PFSK-1 (cell line): ENCODE measurements at regions not wholly inside any gene's neighbourhood (a gene's known extent, or its start where the extent isn't known, plus 50 kb on each side); places are given as distances from the start of the nearest gene placed in this dataset.

Experiments
- POLR2AphosphoS5 ChIP-seq: IDR thresholded peaks from 2 replicates; pipeline ENCODE4 v1.6.1; 2012; ENCODE audit warnings: low read depth, mild to moderate bottlenecking, control low read depth, low read length, moderate library complexity
- SIN3A ChIP-seq: IDR thresholded peaks from 2 replicates; pipeline ENCODE4 v1.6.1; 2012; ENCODE audit warnings: mild to moderate bottlenecking, low read length, moderate library complexity, borderline replicate concordance; ENCODE audit not compliant: insufficient read depth
- TAF1 ChIP-seq: IDR thresholded peaks from 2 replicates; pipeline ENCODE4 v1.6.1; 2012; ENCODE audit warnings: low read length, control low read depth, borderline replicate concordance; ENCODE audit not compliant: insufficient read depth
- TF ChIP-seq, protein P1 (sequence below), 2 experiments: IDR thresholded peaks; 2 replicates each; pipeline versions ENCODE4 v1.6.1 to v1.8.0; 2011 to 2012; ENCODE audit warnings: low read depth in 2 of 2, low read length in 2 of 2, control low read depth in 1 of 2, inconsistent platforms in 1 of 2, mild to moderate bottlenecking in 1 of 2, moderate library complexity in 1 of 2; ENCODE audit not compliant: insufficient read depth in 1 of 2

DNA sequence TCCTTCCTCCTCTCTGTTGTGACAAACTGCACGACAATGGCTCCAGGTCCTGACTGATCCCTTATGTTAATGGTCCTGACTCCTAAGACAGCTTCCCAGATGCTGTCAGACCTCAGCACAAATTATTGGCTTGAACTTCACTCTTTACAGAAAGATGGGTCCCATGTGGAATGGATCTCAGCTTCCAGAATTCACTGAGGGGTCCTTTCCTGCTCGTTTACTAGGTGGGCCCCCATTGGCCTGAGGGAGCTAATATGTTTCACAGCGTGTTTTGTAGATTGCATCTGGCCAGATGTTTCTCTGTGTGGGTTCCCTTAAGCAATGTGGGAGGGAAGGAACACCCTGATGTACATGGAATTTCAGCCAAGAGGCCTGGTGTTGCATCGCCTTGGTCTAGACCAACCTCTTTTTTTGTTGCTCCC lies 826.6 kb downstream of the MAFB start:
- TF ChIP-seq POLR2AphosphoS5: no peak
- no peak for TF ChIP-seq TAF1
- TF ChIP-seq, protein P1, sequence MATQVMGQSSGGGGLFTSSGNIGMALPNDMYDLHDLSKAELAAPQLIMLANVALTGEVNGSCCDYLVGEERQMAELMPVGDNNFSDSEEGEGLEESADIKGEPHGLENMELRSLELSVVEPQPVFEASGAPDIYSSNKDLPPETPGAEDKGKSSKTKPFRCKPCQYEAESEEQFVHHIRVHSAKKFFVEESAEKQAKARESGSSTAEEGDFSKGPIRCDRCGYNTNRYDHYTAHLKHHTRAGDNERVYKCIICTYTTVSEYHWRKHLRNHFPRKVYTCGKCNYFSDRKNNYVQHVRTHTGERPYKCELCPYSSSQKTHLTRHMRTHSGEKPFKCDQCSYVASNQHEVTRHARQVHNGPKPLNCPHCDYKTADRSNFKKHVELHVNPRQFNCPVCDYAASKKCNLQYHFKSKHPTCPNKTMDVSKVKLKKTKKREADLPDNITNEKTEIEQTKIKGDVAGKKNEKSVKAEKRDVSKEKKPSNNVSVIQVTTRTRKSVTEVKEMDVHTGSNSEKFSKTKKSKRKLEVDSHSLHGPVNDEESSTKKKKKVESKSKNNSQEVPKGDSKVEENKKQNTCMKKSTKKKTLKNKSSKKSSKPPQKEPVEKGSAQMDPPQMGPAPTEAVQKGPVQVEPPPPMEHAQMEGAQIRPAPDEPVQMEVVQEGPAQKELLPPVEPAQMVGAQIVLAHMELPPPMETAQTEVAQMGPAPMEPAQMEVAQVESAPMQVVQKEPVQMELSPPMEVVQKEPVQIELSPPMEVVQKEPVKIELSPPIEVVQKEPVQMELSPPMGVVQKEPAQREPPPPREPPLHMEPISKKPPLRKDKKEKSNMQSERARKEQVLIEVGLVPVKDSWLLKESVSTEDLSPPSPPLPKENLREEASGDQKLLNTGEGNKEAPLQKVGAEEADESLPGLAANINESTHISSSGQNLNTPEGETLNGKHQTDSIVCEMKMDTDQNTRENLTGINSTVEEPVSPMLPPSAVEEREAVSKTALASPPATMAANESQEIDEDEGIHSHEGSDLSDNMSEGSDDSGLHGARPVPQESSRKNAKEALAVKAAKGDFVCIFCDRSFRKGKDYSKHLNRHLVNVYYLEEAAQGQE (IDR thresholded peaks at IDR 0.05; ENCODE audit: insufficient read depth in 1 of 2, low read depth in 2 of 2, low read length in 2 of 2): no peak
- TF ChIP-seq SIN3A: no peak
